Choroid plexus epithelial cell (primary cell): ENCODE measurements at regions not wholly inside any gene's neighbourhood (a gene's known extent, or its start where the extent isn't known, plus 50 kb on each side); places are given as distances from the start of the nearest gene placed in this dataset.

ENCODE experiments used
- DNase-seq: peaks from one replicate; pipeline ENCODE4 v3.0.0-alpha.2; 2010; ENCODE audit warnings: low read depth
- H3K4me3 ChIP-seq: 2 replicates; pipeline ENCODE4 v1.5.1; 2011; ENCODE audit warnings: low read depth, mild to moderate bottlenecking, control low read depth, low read length, moderate library complexity
- TF ChIP-seq, protein P1 (sequence below): conservative IDR thresholded peaks from 2 replicates; pipeline ENCODE4 v1.5.1; 2011; ENCODE audit warnings: low read depth, mild to moderate bottlenecking, control low read depth, inconsistent platforms, low read length, moderate library complexity

DNA sequence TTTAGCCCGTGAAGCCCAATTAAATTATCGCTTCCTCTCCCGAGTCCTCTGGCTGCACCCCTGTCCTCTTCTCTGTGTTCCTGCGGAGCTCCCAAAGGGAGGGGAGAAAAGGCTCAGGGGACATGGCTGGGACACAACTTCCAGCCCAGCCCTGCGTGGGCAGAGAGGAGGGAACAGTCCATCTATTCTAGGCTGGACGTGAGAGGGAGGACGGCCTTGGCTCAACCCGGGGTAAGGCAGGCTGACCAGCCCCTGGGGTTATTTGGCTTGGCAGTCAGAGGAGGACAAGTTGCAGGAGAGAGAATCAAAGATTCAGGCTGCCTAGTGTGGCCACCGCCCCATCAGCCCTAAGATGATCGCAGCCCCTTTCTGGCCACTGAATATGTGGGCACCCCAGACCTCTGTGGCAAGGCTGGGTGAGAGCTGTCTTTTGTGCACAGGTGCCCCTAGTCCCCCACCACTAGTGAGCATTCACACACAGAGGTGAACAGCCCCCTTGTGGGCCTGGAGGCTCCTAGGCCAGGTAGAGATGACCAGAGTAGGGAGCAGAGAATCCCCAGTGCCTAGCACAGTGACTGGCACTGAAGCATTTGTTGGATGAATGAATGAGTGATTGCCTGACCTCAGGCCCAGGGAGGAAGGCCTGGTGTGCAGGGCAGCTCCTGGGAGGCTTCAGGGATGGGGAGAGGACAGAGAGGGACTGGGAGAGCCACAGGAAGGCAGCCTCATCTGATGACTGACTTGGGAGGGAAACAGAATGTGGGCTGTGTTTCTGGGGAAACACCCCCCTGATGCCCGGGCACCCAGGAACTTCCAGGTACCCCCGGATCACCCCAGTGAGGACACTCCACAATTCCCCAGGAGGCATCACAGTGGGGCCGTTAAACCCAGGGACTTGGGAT lies 133.9 kb downstream of the C9orf50 start:
- H3K4me3 ChIP-seq = no peak overlapping the region
- TF ChIP-seq, protein P1, sequence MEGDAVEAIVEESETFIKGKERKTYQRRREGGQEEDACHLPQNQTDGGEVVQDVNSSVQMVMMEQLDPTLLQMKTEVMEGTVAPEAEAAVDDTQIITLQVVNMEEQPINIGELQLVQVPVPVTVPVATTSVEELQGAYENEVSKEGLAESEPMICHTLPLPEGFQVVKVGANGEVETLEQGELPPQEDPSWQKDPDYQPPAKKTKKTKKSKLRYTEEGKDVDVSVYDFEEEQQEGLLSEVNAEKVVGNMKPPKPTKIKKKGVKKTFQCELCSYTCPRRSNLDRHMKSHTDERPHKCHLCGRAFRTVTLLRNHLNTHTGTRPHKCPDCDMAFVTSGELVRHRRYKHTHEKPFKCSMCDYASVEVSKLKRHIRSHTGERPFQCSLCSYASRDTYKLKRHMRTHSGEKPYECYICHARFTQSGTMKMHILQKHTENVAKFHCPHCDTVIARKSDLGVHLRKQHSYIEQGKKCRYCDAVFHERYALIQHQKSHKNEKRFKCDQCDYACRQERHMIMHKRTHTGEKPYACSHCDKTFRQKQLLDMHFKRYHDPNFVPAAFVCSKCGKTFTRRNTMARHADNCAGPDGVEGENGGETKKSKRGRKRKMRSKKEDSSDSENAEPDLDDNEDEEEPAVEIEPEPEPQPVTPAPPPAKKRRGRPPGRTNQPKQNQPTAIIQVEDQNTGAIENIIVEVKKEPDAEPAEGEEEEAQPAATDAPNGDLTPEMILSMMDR = no peak
- DNase-seq = peak; percentile 46

DNA sequence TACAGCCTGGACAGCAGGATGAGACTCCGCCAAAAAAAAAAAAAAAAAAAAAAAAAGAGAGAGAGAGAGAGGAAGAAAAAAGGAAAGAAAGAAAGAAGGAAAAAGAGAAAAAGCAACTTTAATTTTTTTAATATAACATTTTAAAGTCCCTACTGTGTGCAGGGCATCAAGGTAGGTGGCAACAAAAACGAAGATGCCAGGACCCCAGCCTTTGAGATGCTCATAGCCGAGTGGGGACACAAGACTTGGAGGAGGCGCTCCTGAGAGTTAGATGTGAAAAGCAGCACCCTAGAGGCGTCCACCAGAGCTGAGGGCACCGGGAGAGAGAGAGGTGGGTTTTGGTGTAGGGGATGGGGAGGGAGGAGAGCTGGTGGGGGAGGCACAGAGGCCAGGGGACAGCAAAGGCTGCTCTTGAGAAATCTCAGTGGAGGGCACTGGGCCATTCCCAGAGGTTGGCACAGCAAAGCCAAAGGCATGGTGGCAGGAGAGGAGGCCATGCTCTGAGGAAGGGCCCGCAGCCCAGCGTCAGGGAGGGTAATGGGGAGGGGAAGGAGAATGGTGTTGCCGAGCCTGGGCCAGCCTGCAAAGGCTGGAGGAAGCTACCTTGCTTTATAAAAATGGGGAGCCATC lies 135.6 kb downstream of the C9orf50 start:
- no peak for DNase-seq
- no peak overlapping the region for H3K4me3 ChIP-seq
- TF ChIP-seq, protein P1 = no peak

DNA sequence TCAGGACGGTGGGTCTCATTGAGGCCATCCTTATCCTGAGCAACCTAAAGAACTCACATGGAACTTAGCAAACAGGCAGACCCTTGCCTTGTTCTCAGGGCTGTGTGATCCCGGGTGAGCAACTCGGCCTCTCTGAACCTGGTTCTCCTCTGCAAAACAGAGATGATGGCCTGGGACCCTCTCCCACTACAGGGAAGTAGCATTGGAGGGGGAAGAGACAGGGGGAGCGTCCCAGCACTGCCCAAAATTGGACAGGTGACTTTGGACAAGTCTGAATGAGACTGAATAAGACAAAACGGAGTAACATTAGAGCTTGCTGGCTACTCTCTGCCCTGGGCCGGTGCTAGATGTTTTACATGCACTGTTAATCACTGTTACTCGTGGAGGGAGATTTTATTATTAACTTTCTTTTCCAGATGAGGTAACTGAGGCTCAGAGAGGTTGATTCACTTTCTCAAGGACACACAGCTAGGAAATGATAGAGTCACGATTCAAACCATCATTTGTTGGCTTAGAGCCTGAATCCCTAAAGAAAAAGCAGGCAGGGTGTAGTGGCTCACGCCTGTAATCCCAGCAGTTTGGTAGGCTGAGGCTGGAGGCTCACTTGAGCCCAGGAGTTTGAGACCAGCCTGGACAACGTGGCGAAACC lies 136.4 kb downstream of the C9orf50 start:
- DNase-seq = no peak
- TF ChIP-seq, protein P1 = no peak
- H3K4me3 ChIP-seq = no peak overlapping the region

GRCh38 chr9:129483415-129484351 lies 137.2 kb downstream of the C9orf50 start:
- TF ChIP-seq, protein P1 = no peak
- H3K4me3 ChIP-seq = peak overlapping the region; percentile 11
- DNase-seq = peak; percentile 99

DNA sequence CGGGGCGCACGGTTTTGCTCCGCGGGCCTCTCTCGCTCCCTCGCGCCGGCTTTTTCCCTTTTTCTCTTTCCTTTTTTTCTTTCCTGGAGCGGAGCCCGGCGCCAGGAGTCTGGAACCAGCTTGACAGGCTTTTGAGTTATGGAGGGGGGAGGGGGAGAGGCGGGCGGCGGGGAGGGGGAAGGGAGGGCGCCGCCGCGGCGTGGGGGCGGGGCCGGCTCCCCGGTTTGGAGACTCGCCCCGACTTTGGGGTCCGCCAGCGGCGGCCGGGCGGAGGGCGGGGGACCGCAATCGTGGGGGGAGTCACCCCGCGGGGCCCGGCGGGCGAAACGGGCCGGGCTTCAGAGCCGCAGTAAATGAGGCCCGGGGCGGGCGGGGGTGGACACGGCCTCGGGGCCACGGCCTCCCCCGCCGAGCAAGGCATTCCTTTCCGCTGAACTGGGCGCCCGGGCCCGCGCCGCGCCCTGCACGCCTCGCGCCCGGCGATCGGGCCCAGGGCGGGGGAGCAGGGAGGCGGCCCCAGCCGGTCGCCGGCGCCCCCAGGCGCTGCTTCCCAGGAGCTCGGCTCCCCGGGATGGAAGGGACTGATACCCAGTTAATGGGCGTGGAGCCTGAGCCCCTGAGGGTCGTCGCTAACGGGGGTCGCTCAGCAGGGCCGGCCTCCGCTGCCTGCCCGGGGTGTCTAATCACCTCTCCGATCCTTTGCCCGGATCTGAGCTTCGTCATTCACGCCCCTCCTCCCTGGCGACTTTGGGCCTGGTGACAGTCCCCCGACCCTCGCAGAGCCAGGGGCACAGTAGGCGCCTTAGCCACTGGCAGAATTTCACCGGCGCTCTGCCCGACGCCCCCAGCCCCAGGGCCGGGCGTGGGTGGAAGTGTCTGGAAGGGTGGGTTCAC lies 138.1 kb downstream of the C9orf50 start:
- peak; percentile 92 for DNase-seq
- TF ChIP-seq, protein P1 = peak; percentile 16
- H3K4me3 ChIP-seq = peak overlapping the region; percentile 24
